ENCODE measurements at regions not wholly inside any gene's neighbourhood (a gene's known extent, or its start where the extent isn't known, plus 50 kb on each side); places are given as distances from the start of the nearest gene placed in this dataset.

DNA sequence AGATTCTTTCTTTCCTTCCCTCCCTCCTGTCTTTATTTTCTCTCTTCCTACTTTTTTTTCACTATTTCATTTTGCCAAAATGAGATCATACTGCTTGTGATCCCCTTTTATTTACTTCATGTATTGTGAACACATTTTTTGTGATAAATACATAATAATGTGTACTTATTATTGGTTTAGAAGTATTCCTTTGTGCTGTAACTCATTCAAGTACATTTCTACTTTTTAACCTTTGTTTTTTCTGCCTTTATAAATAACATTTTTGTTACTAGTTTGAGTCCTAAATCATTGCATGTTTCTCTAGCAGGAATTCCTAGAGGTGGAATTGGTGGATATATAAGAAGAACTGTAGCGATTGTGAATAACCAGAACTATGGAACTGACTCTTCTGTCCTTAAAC, 214.5 kb upstream of the SFRP2 start:
- intact Hi-C loops (cut with micrococcal nuclease; ENCODE audit: unreplicated experiment) (no loop called here), in situ Hi-C loops (cut with MboI) (no loop called here)
- Histone ChIP-seq H3K4me2 (ENCODE audit: control insufficient read depth, insufficient read depth) (no peak overlapping the region), H3K27me3 (replicated peaks in 1 of 2; ENCODE audit: control insufficient read depth in 2 of 2, insufficient read depth in 2 of 2, low read length in 1 of 2) (no peaks in the 10 kb centered on the region), H3K79me2 (ENCODE audit: control insufficient read depth, insufficient read depth, low read length) (no peaks in the 10 kb centered on the region), H3K36me3 (ENCODE audit: control insufficient read depth in 2 of 2, insufficient read depth in 2 of 2, low read length in 1 of 2) (no peaks in the 10 kb centered on the region), H3K4me3 (no peak overlapping the region), H3K4me1 (ENCODE audit: control insufficient read depth, insufficient read depth, low read length) (no peaks in the 10 kb centered on the region), H3K9ac (ENCODE audit: control insufficient read depth, insufficient read depth, low read length) (no peak overlapping the region), H3K27ac (ENCODE audit: control insufficient read depth, insufficient read depth) (no peak overlapping the region), H4K20me1 (ENCODE audit: control insufficient read depth, insufficient read depth) (no peaks in the 10 kb centered on the region), H2AFZ (ENCODE audit: control insufficient read depth, low read depth, low read length) (no peak overlapping the region), H3K9me3 (replicated peaks; ENCODE audit: control insufficient read depth, insufficient read depth, low read length) (no peaks in the 10 kb centered on the region)
- ChIA-PET RAD21 (ENCODE audit: unreplicated experiment) (no interaction called here), CTCF (no interaction called here), POLR2A (no interaction called here), SMC1A (ENCODE audit: uncharacterized antibody, unreplicated experiment) (interaction anchor here (0.6 kb wide), 1 partner anchor 1805 kb away, joined by 3 read pairs; no protein-coding TSS in a partner anchor)
- DNase-seq (ENCODE audit: low read depth, low spot score) (no peak), FAIRE-seq (no peak), ATAC-seq (no peak)
- 40% methylated on average over 1 of the region's 1 CpG for WGBS (ENCODE audit: insufficient coverage, insufficient replicate concordance, low lambda C conversion rate, missing lambda C conversion rate)
- no TSS peak for BruUV-seq (replicated peaks)
- no peak for TF ChIP-seq KDM1A (IDR thresholded peaks at IDR 0.05; ENCODE audit: borderline replicate concordance)
- no peak for TF ChIP-seq MTA2 (IDR thresholded peaks at IDR 0.05; ENCODE audit: low read depth)
- TF ChIP-seq ASH2L (IDR thresholded peaks at IDR 0.05; ENCODE audit: borderline replicate concordance, low read depth): no peak
- TF ChIP-seq CEBPZ (IDR thresholded peaks at IDR 0.05; ENCODE audit: low read depth, low read length): no peak
- TF ChIP-seq SREBF1 (IDR thresholded peaks at IDR 0.05; ENCODE audit: low read length): no peak
- no peak for TF ChIP-seq RCOR1 (conservative IDR thresholded peaks at IDR 0.05; ENCODE audit: low read depth, low read length)
- TF ChIP-seq ATF2 (IDR thresholded peaks at IDR 0.05; ENCODE audit: low read length): no peak
- TF ChIP-seq, protein P1, sequence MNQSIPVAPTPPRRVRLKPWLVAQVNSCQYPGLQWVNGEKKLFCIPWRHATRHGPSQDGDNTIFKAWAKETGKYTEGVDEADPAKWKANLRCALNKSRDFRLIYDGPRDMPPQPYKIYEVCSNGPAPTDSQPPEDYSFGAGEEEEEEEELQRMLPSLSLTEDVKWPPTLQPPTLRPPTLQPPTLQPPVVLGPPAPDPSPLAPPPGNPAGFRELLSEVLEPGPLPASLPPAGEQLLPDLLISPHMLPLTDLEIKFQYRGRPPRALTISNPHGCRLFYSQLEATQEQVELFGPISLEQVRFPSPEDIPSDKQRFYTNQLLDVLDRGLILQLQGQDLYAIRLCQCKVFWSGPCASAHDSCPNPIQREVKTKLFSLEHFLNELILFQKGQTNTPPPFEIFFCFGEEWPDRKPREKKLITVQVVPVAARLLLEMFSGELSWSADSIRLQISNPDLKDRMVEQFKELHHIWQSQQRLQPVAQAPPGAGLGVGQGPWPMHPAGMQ (IDR thresholded peaks at IDR 0.05; ENCODE audit: borderline replicate concordance): no peak
- TF ChIP-seq, protein P2, sequence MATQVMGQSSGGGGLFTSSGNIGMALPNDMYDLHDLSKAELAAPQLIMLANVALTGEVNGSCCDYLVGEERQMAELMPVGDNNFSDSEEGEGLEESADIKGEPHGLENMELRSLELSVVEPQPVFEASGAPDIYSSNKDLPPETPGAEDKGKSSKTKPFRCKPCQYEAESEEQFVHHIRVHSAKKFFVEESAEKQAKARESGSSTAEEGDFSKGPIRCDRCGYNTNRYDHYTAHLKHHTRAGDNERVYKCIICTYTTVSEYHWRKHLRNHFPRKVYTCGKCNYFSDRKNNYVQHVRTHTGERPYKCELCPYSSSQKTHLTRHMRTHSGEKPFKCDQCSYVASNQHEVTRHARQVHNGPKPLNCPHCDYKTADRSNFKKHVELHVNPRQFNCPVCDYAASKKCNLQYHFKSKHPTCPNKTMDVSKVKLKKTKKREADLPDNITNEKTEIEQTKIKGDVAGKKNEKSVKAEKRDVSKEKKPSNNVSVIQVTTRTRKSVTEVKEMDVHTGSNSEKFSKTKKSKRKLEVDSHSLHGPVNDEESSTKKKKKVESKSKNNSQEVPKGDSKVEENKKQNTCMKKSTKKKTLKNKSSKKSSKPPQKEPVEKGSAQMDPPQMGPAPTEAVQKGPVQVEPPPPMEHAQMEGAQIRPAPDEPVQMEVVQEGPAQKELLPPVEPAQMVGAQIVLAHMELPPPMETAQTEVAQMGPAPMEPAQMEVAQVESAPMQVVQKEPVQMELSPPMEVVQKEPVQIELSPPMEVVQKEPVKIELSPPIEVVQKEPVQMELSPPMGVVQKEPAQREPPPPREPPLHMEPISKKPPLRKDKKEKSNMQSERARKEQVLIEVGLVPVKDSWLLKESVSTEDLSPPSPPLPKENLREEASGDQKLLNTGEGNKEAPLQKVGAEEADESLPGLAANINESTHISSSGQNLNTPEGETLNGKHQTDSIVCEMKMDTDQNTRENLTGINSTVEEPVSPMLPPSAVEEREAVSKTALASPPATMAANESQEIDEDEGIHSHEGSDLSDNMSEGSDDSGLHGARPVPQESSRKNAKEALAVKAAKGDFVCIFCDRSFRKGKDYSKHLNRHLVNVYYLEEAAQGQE (IDR thresholded peaks at IDR 0.05; ENCODE audit: low read depth, low read length): no peak
- no peak for TF ChIP-seq NFYA (IDR thresholded peaks at IDR 0.05; ENCODE audit: borderline replicate concordance, low read depth, low read length)
- TF ChIP-seq SPI1 (IDR thresholded peaks at IDR 0.05; ENCODE audit: borderline replicate concordance, insufficient read depth, low read depth, low read length): no peak
- TF ChIP-seq NFYB (IDR thresholded peaks at IDR 0.05; ENCODE audit: insufficient read depth, low read depth, low read length): no peak
- no peak for TF ChIP-seq EGR1 (IDR thresholded peaks at IDR 0.05; ENCODE audit: borderline replicate concordance in 1 of 2, low read depth in 2 of 2, low read length in 2 of 2)
- no peak for TF ChIP-seq SIX5 (IDR thresholded peaks at IDR 0.05; ENCODE audit: low read depth, low read length, severe bottlenecking)
- no peak for TF ChIP-seq DPF2 (IDR thresholded peaks at IDR 0.05)
- TF ChIP-seq ZSCAN29 (IDR thresholded peaks at IDR 0.05): no peak
- TF ChIP-seq RUNX3 (IDR thresholded peaks at IDR 0.05; ENCODE audit: low read length): no peak
